DOHH2 (cell line): ENCODE measurements at regions not wholly inside any gene's neighbourhood (a gene's known extent, or its start where the extent isn't known, plus 50 kb on each side); places are given as distances from the start of the nearest gene placed in this dataset.

Experiments
- CTCF ChIP-seq: fragments of 200-600 bp; sonication (generic); IDR thresholded peaks from one replicate; pipeline ENCODE4 v1.5.1; 2014; ENCODE audit warnings: antibody characterized with exemption, mild to moderate bottlenecking, low read depth, low read length; ENCODE audit not compliant: poor library complexity, severe bottlenecking
- EZH2phosphoT487 ChIP-seq: fragments of 200-600 bp; sonication (generic); IDR thresholded peaks from 2 replicates; pipeline ENCODE4 v1.6.1; 2017; ENCODE audit warnings: borderline replicate concordance, mild to moderate bottlenecking, antibody characterized with exemption, low read length, moderate library complexity, mixed read lengths

- TF ChIP-seq CTCF (no peak), EZH2phosphoT487 (no peak)
Observed at GRCh38 chr11:95563859-95564258, 225.7 kb downstream of the FAM76B start.
